A549 (cell line): ENCODE measurements at regions not wholly inside any gene's neighbourhood (a gene's known extent, or its start where the extent isn't known, plus 50 kb on each side); places are given as distances from the start of the nearest gene placed in this dataset.

Experiments
- ATAC-seq, 2 experiments: fragments of 200-7000 bp in 1 of 2; fragments of >200 bp in 1 of 2; cut with Nextera tagmentation in 1 of 2; cut with Tn5 transposase in 1 of 2; 3 replicates each; pipeline versions ENCODE4 v1.8.0 to v1.9.1; 2018 to 2020; ENCODE audit warnings: mild to moderate bottlenecking in 1 of 2, moderate library complexity in 1 of 2
- CTCF ChIA-PET: fragments of 300-600 bp; sonication (Branson Sonifier 250); formaldehyde crosslinking; extraction: SDS; loops from one replicate; lab custom pipeline; 2021; ENCODE audit warnings: antibody characterized with exemption, inconsistent platforms; lab: Yijun Ruan, JAX
- POLR2A ChIA-PET: fragments of 350-600 bp; formaldehyde crosslinking; extraction: SDS; loops from one replicate; lab custom pipeline; 2021; ENCODE audit warnings: antibody characterized with exemption, inconsistent platforms; lab: Yijun Ruan, JAX
- DNase-seq, 2 experiments: peaks; one replicate each; pipeline versions ENCODE4 v3.0.0 to v3.0.0-alpha.2; 2011 to 2016; ENCODE audit warnings: low read depth in 1 of 2, low spot score in 1 of 2
- FAIRE-seq: peaks from 2 replicates; lab custom pipeline; 2011; peaks lifted over from hg19 to GRCh38; lab: Jason Lieb, UNC
- H3K27ac ChIP-seq, 2 experiments: fragments of >200 bp; sonication (Bioruptor Twin); formaldehyde crosslinking; 3 replicates each; pipeline ENCODE4 v1.5.1; 2016 to 2017
- H3K4me1 ChIP-seq: fragments of >200 bp; sonication (Bioruptor Twin); formaldehyde crosslinking; 3 replicates; pipeline ENCODE4 v1.6.1; 2016
- H3K4me2 ChIP-seq: fragments of >200 bp; sonication (Bioruptor Twin); formaldehyde crosslinking; 3 replicates; pipeline ENCODE4 v1.6.1; 2016
- H3K4me3 ChIP-seq: fragments of >200 bp; sonication (Bioruptor Twin); formaldehyde crosslinking; 3 replicates; pipeline ENCODE4 v1.5.1; 2016
- H3K9me3 ChIP-seq: fragments of >200 bp; sonication (Bioruptor Twin); formaldehyde crosslinking; 3 replicates; pipeline ENCODE4 v1.6.1; 2016
- BHLHE40 ChIP-seq: IDR thresholded peaks from 2 replicates; pipeline ENCODE4 v1.6.1; 2012; ENCODE audit warnings: low read depth, low read length, inconsistent platforms
- CEBPB ChIP-seq, 2 experiments: fragments of >200 bp in 1 of 2; sonication (Bioruptor Twin) in 1 of 2; formaldehyde crosslinking in 1 of 2; IDR thresholded peaks; 2 replicates each; pipeline ENCODE4 v1.6.1; 2012 to 2016
- CHD2 ChIP-seq: fragments of 150-350 bp; IDR thresholded peaks from 2 replicates; pipeline ENCODE4 v1.6.1; 2014; ENCODE audit warnings: low read length; ENCODE audit not compliant: partially characterized antibody
- CHD4 ChIP-seq: fragments of 200-600 bp; sonication (generic); IDR thresholded peaks from 2 replicates; pipeline ENCODE4 v1.6.1; 2016; ENCODE audit warnings: antibody characterized with exemption, mild to moderate bottlenecking, borderline replicate concordance
- EHF ChIP-seq: fragments of 250-450 bp; sonication (Bioruptor Pico); IDR thresholded peaks from 2 replicates; pipeline ENCODE4 v1.5.0; 2020; ENCODE audit warnings: mild to moderate bottlenecking
- ESRRA ChIP-seq: fragments of 150-350 bp; IDR thresholded peaks from 2 replicates; pipeline ENCODE4 v1.6.1; 2014; ENCODE audit warnings: mild to moderate bottlenecking, low read length, borderline replicate concordance
- FOSB ChIP-seq: fragments of 250-450 bp; sonication (Bioruptor Pico); IDR thresholded peaks from 2 replicates; pipeline ENCODE4 v1.5.0; 2020; ENCODE audit warnings: mild to moderate bottlenecking, moderate library complexity
- FOSL2 ChIP-seq, 2 experiments: fragments of 450-650 bp in 1 of 2; fragments of >200 bp in 1 of 2; sonication (Bioruptor Twin) in 1 of 2; formaldehyde crosslinking; IDR thresholded peaks; 2 replicates each; pipeline versions ENCODE4 v1.5.0 to v1.6.1; 2016 to 2020; ENCODE audit warnings: mild to moderate bottlenecking in 1 of 2, moderate library complexity in 1 of 2
- GATA3 ChIP-seq: IDR thresholded peaks from 2 replicates; pipeline ENCODE4 v1.6.1; 2012; ENCODE audit warnings: borderline replicate concordance
- HEYL ChIP-seq: fragments of 250-450 bp; sonication (Bioruptor Pico); IDR thresholded peaks from 2 replicates; pipeline ENCODE4 v1.8.0; 2021; ENCODE audit warnings: mild to moderate bottlenecking, moderate library complexity
- HOXB13 ChIP-seq: fragments of 250-450 bp; sonication (Bioruptor Pico); IDR thresholded peaks from 2 replicates; pipeline ENCODE4 v1.5.0; 2020; ENCODE audit warnings: low read depth, mild to moderate bottlenecking, moderate library complexity
- HOXB5 ChIP-seq: fragments of 250-450 bp; sonication (Bioruptor Pico); IDR thresholded peaks from 2 replicates; pipeline ENCODE4 v1.5.0; 2020; ENCODE audit warnings: mild to moderate bottlenecking, moderate library complexity
- JUN ChIP-seq, 2 experiments: fragments of >200 bp; sonication (Bioruptor Twin); formaldehyde crosslinking; IDR thresholded peaks; 2 replicates in 1 of 2; 3 replicates in 1 of 2; pipeline ENCODE4 v1.6.1; 2016 to 2017
- JUNB ChIP-seq: fragments of >200 bp; sonication (Bioruptor Twin); formaldehyde crosslinking; IDR thresholded peaks from 2 replicates; pipeline ENCODE4 v1.6.1; 2016
- KDM1A ChIP-seq: fragments of 200-600 bp; sonication (generic); IDR thresholded peaks from 2 replicates; pipeline ENCODE4 v1.6.1; 2016; ENCODE audit warnings: low read depth, mild to moderate bottlenecking
- MAX ChIP-seq: IDR thresholded peaks from 2 replicates; pipeline ENCODE4 v1.6.1; 2012
- MAZ ChIP-seq: fragments of 150-350 bp; IDR thresholded peaks from 2 replicates; pipeline ENCODE4 v1.6.1; 2014; ENCODE audit warnings: antibody characterized with exemption, low read depth, low read length, borderline replicate concordance
- MYC ChIP-seq: IDR thresholded peaks from 2 replicates; pipeline ENCODE4 v1.6.1; 2012; ENCODE audit warnings: mild to moderate bottlenecking, inconsistent platforms, low read length, improper control_type of control experiment, borderline replicate concordance
- NPAS2 ChIP-seq: fragments of 250-450 bp; sonication (Bioruptor Pico); IDR thresholded peaks from 2 replicates; pipeline ENCODE4 v1.8.0; 2022; ENCODE audit warnings: mild to moderate bottlenecking, moderate library complexity, borderline replicate concordance
- NR3C1 ChIP-seq: fragments of >200 bp; sonication (Bioruptor Twin); formaldehyde crosslinking; IDR thresholded peaks from 3 replicates; pipeline ENCODE4 v1.6.1; 2017
- POLR2AphosphoS2 ChIP-seq: conservative IDR thresholded peaks from 2 replicates; pipeline ENCODE4 v1.6.1; 2012; ENCODE audit warnings: low read length, improper control_type of control experiment, inconsistent platforms
- SMC3 ChIP-seq: fragments of >200 bp; sonication (Bioruptor Twin); formaldehyde crosslinking; IDR thresholded peaks from 3 replicates; pipeline ENCODE4 v1.6.1; 2018; ENCODE audit warnings: inconsistent platforms
- TP53 ChIP-seq: fragments of 250-450 bp; sonication (Bioruptor Pico); IDR thresholded peaks from 2 replicates; pipeline ENCODE4 v1.5.0; 2021; ENCODE audit warnings: mild to moderate bottlenecking, moderate library complexity
- ZC3H11A ChIP-seq: fragments of 450-650 bp; IDR thresholded peaks from 2 replicates; pipeline ENCODE4 v1.6.1; 2014; ENCODE audit warnings: antibody characterized with exemption, mild to moderate bottlenecking
- ZFP36 ChIP-seq: fragments of 450-650 bp; IDR thresholded peaks from 2 replicates; pipeline ENCODE4 v1.6.1; 2014; ENCODE audit warnings: borderline replicate concordance; ENCODE audit not compliant: partially characterized antibody
- ZSCAN20 ChIP-seq: fragments of 250-450 bp; sonication (Bioruptor Pico); IDR thresholded peaks from 2 replicates; pipeline ENCODE4 v1.8.0; 2022; ENCODE audit warnings: mild to moderate bottlenecking, moderate library complexity
- WGBS: methylation state at CpG from one replicate; pipeline ENCODE4 v1.1.6; 2017; ENCODE audit errors: missing lambda C conversion rate; 5-methylcytosine and 5-hydroxymethylcytosine counted together
- TF ChIP-seq, protein P1 (sequence below): fragments of 250-450 bp; sonication (Bioruptor Pico); IDR thresholded peaks from 2 replicates; pipeline ENCODE4 v1.5.0; 2020; ENCODE audit warnings: low read depth, mild to moderate bottlenecking, moderate library complexity

DNA sequence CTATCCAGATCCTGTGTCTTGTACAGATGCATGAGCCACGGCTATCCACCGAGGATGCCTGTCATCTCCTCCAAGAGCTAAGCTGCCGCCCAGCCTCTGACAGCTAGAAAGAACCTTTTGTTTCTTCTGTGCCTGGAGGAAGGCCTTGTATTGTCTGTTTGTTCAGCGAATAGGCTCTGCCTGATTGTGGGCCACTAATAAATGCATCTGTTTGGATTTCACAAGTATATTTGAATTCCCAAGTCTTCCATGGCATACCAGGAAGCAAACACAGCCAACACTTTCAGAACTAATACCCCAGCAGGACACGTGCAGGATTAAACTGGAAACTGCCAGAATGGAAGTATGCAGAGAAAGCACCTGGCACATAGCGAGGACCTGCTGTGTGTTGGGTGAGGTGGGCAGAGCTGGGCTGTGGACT is 92.7 kb upstream of the NEURL1B start:
- peak in 1 of 2 experiments; percentile 25; a peak in 1 of 6 replicates for ATAC-seq
- ChIA-PET CTCF (interaction anchor here (1.1 kb wide), 1 partner anchor 69 kb away, joined by 4 read pairs; no protein-coding TSS in a partner anchor), POLR2A (no interaction called here)
- 41% methylated on average over 6 of the region's 6 CpGs for WGBS
- H3K9me3 ChIP-seq = no peaks in the 10 kb centered on the region
- no peaks in the 10 kb centered on the region for H3K4me1 ChIP-seq
- H3K27ac ChIP-seq = no peak overlapping the region
- FAIRE-seq = no peak
- H3K4me2 ChIP-seq = no peak overlapping the region
- no peak overlapping the region for H3K4me3 ChIP-seq
- TF ChIP-seq FOSB (no peak), CEBPB (IDR thresholded peaks at IDR 0.05) (no peak), ZC3H11A (no peak), ZSCAN20 (CRISPR knock-in tag) (no peak)
- no peak for DNase-seq

GRCh38 chr5:172546196-172546595 is 91.9 kb upstream of the SH3PXD2B start:
- no peak for DNase-seq
- H3K4me3 ChIP-seq = no peak overlapping the region
- WGBS = 30% methylated on average over 5 of the region's 5 CpGs
- no peaks in the 10 kb centered on the region for H3K9me3 ChIP-seq
- CTCF ChIA-PET = interaction anchor here (0.9 to 1.3 kb wide), 4 partner anchors 10 to 47 kb away, joined by 3 read pairs; no protein-coding TSS in a partner anchor
- no peak overlapping the region for H3K27ac ChIP-seq
- POLR2A ChIA-PET = no interaction called here
- no peak overlapping the region for H3K4me2 ChIP-seq
- no peak for FAIRE-seq
- no peak for ATAC-seq
- no peaks in the 10 kb centered on the region for H3K4me1 ChIP-seq
- no peak for TF ChIP-seq NPAS2 (CRISPR knock-in tag)
- no peak for TF ChIP-seq JUN (IDR thresholded peaks at IDR 0.05)
- no peak for TF ChIP-seq TP53 (CRISPR knock-in tag)
- TF ChIP-seq, protein P1, sequence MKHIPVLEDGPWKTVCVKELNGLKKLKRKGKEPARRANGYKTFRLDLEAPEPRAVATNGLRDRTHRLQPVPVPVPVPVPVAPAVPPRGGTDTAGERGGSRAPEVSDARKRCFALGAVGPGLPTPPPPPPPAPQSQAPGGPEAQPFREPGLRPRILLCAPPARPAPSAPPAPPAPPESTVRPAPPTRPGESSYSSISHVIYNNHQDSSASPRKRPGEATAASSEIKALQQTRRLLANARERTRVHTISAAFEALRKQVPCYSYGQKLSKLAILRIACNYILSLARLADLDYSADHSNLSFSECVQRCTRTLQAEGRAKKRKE (CRISPR knock-in tag) = no peak
- TF ChIP-seq CHD4 = no peak
- TF ChIP-seq ZFP36 = no peak
- no peak for TF ChIP-seq MAZ
- no peak for TF ChIP-seq ZC3H11A
- TF ChIP-seq HEYL (CRISPR knock-in tag) = no peak
- no peak for TF ChIP-seq POLR2AphosphoS2
- no peak for TF ChIP-seq KDM1A
- TF ChIP-seq NR3C1 = no peak
- TF ChIP-seq FOSB = no peak
- no peak for TF ChIP-seq HOXB5 (CRISPR knock-in tag)
- TF ChIP-seq MYC = no peak
- TF ChIP-seq FOSL2 (IDR thresholded peaks at IDR 0.05) = no peak
- no peak for TF ChIP-seq FOSL2 (CRISPR knock-in tag; IDR thresholded peaks at IDR 0.05)
- no peak for TF ChIP-seq GATA3
- TF ChIP-seq SMC3 = no peak

GRCh38 chr5:172545291-172545801 is 91.0 kb upstream of the SH3PXD2B start:
- POLR2A ChIA-PET = no interaction called here
- no peaks in the 10 kb centered on the region for H3K4me1 ChIP-seq
- no peak overlapping the region for H3K4me2 ChIP-seq
- no peak for TF ChIP-seq CEBPB (IDR thresholded peaks at IDR 0.05)
- no peak for TF ChIP-seq JUNB
- TF ChIP-seq CHD2 = no peak
- TF ChIP-seq BHLHE40 = no peak
- TF ChIP-seq EHF (CRISPR knock-in tag) = no peak
- no peak for TF ChIP-seq ZSCAN20 (CRISPR knock-in tag)
- TF ChIP-seq HOXB13 (CRISPR knock-in tag) = no peak
- no peak for TF ChIP-seq FOSL2 (IDR thresholded peaks at IDR 0.05)
- no peak for TF ChIP-seq FOSL2 (CRISPR knock-in tag; IDR thresholded peaks at IDR 0.05)
- TF ChIP-seq ESRRA = no peak
- no peak for TF ChIP-seq MAX
- no peak for TF ChIP-seq HOXB5 (CRISPR knock-in tag)
- CTCF ChIA-PET = interaction anchor here (1.2 kb wide), 1 partner anchor 46 kb away, joined by 3 read pairs; no protein-coding TSS in a partner anchor
- FAIRE-seq (no peak), DNase-seq (no peak), ATAC-seq (no peak)
- no peak overlapping the region for H3K27ac ChIP-seq
- H3K9me3 ChIP-seq = no peaks in the 10 kb centered on the region
- WGBS = 39% methylated on average over 8 of the region's 9 CpGs
- no peak overlapping the region for H3K4me3 ChIP-seq
